Mesenchymal stem cell (in vitro differentiated cells and primary cell): ENCODE measurements at regions not wholly inside any gene's neighbourhood (a gene's known extent, or its start where the extent isn't known, plus 50 kb on each side); places are given as distances from the start of the nearest gene placed in this dataset.

Source experiments
- DNase-seq: peaks from one replicate; pipeline ENCODE4 v3.0.0-alpha.2; 2013
- H2AFZ ChIP-seq: one replicate; pipeline ENCODE4 v1.6.1; 2013; ENCODE audit warnings: low read depth, mild to moderate bottlenecking, control low read depth, inconsistent platforms, low read length, moderate library complexity
- H2AK5ac ChIP-seq: 2 replicates; pipeline ENCODE4 v1.6.1; 2013; ENCODE audit warnings: low read length, moderate library complexity, mild to moderate bottlenecking, inconsistent platforms; ENCODE audit not compliant: severe bottlenecking
- H2BK120ac ChIP-seq: one replicate; pipeline ENCODE4 v1.6.1; 2013; ENCODE audit warnings: low read depth, mild to moderate bottlenecking, inconsistent platforms, low read length, moderate library complexity
- H2BK12ac ChIP-seq, 2 experiments: one replicate each; pipeline ENCODE4 v1.6.1; 2013; ENCODE audit warnings: inconsistent platforms in 2 of 2, low read length in 2 of 2, mild to moderate bottlenecking in 2 of 2, moderate library complexity in 2 of 2, control low read depth in 1 of 2
- H2BK15ac ChIP-seq: one replicate; pipeline ENCODE4 v1.6.1; 2013; ENCODE audit warnings: mild to moderate bottlenecking, low read depth, inconsistent platforms; ENCODE audit not compliant: poor library complexity, severe bottlenecking
- H2BK5ac ChIP-seq: 2 replicates; pipeline ENCODE4 v1.6.1; 2013; ENCODE audit warnings: low read depth, mild to moderate bottlenecking, low read length, control low read depth, inconsistent platforms; ENCODE audit not compliant: poor library complexity, severe bottlenecking
- H3K14ac ChIP-seq, 2 experiments: one replicate each; pipeline ENCODE4 v1.6.1; 2013; ENCODE audit warnings: inconsistent platforms in 2 of 2, low read length in 2 of 2, control low read depth in 1 of 2, mild to moderate bottlenecking in 1 of 2, moderate library complexity in 1 of 2
- H3K18ac ChIP-seq, 2 experiments: one replicate each; pipeline ENCODE4 v1.6.1; 2013; ENCODE audit warnings: inconsistent platforms in 2 of 2, low read length in 2 of 2, control low read depth in 1 of 2, low read depth in 1 of 2, mild to moderate bottlenecking in 1 of 2
- H3K23ac ChIP-seq, 2 experiments: one replicate each; pipeline ENCODE4 v1.6.1; 2013; ENCODE audit warnings: inconsistent platforms in 2 of 2, low read length in 2 of 2, mild to moderate bottlenecking in 2 of 2, moderate library complexity in 2 of 2, control low read depth in 1 of 2
- H3K27ac ChIP-seq: 2 replicates; pipeline ENCODE4 v1.5.1; 2013; ENCODE audit warnings: mild to moderate bottlenecking, moderate library complexity, low read length, control low read depth, inconsistent platforms; ENCODE audit not compliant: poor library complexity, severe bottlenecking
- H3K27me3 ChIP-seq, 2 experiments: 2 replicates each; pipeline versions ENCODE4 v1.6.1 to v1.7.0; 2013; ENCODE audit warnings: low read length in 2 of 2, mild to moderate bottlenecking in 2 of 2, moderate library complexity in 2 of 2, control low read depth in 1 of 2, inconsistent platforms in 1 of 2; ENCODE audit not compliant: control insufficient read depth in 1 of 2, insufficient read depth in 1 of 2
- H3K36me3 ChIP-seq, 2 experiments: 2 replicates each; pipeline versions ENCODE4 v1.6.1 to v1.7.0; 2013; ENCODE audit warnings: low read length in 2 of 2, control low read depth in 1 of 2, inconsistent platforms in 1 of 2, low read depth in 1 of 2, mild to moderate bottlenecking in 1 of 2; ENCODE audit not compliant: insufficient read depth in 2 of 2, control insufficient read depth in 1 of 2
- H3K4ac ChIP-seq, 2 experiments: one replicate each; pipeline ENCODE4 v1.6.1; 2013; ENCODE audit warnings: inconsistent platforms in 2 of 2, low read length in 2 of 2, mild to moderate bottlenecking in 2 of 2, moderate library complexity in 2 of 2, control low read depth in 1 of 2, low read depth in 1 of 2
- H3K4me1 ChIP-seq: 2 replicates; pipeline ENCODE4 v1.6.1; 2013; ENCODE audit warnings: low read depth, low read length, control low read depth; ENCODE audit not compliant: control insufficient read depth, insufficient read depth
- H3K4me2 ChIP-seq: 2 replicates; pipeline ENCODE4 v1.6.1; 2013; ENCODE audit warnings: low read length, mild to moderate bottlenecking, inconsistent platforms; ENCODE audit not compliant: poor library complexity, severe bottlenecking
- H3K4me3 ChIP-seq, 2 experiments: 2 replicates each; pipeline versions ENCODE4 v1.5.1 to v1.7.0; 2013; ENCODE audit warnings: low read length in 2 of 2, mild to moderate bottlenecking in 2 of 2, control low read depth in 1 of 2, low read depth in 1 of 2; ENCODE audit not compliant: insufficient read depth in 1 of 2
- H3K79me1 ChIP-seq: replicated peaks from 2 replicates; pipeline ENCODE4 v1.6.1; 2013; ENCODE audit warnings: mild to moderate bottlenecking, control low read depth, low read length, inconsistent platforms; ENCODE audit not compliant: poor library complexity, severe bottlenecking
- H3K9ac ChIP-seq: 2 replicates; pipeline ENCODE4 v1.7.0; 2013; ENCODE audit warnings: mild to moderate bottlenecking, low read length, moderate library complexity
- H3K9me3 ChIP-seq: 2 replicates; pipeline ENCODE4 v1.7.0; 2013; ENCODE audit warnings: mild to moderate bottlenecking, low read length; ENCODE audit not compliant: control insufficient read depth
- H4K8ac ChIP-seq: one replicate; pipeline ENCODE4 v1.6.1; 2013; ENCODE audit warnings: inconsistent platforms, mild to moderate bottlenecking, low read length, moderate library complexity
- H4K91ac ChIP-seq: one replicate; pipeline ENCODE4 v1.6.1; 2013; ENCODE audit warnings: mild to moderate bottlenecking, low read length, inconsistent platforms
- WGBS: methylation state at CpG from one replicate; pipeline ENCODE4 v1.1.7; 2013; ENCODE audit warnings: mixed read lengths; 5-methylcytosine and 5-hydroxymethylcytosine counted together

DNA sequence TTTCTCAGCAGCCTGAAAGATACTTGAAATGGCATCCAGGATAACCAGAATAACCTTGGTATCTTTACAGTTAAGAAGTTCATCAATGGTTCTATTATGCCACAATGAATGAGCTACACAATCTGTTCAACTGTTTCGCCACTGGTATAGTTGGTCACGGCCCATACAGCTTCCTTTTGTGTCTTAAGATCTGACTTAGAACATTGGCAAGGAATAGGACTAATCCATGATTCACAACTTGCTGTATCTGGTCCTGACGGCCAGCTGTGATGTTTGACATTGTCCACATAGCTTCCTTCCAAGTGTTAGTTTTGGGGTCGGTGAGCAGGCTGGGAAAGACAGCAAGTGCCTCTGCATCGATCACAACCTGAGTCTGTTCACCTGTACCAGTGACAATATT lies 113.3 kb upstream of the RAD23B start:
- H3K27ac ChIP-seq, result no peak overlapping the region
- no peak overlapping the region for H2BK15ac ChIP-seq
- peaks cover 3% of the 10 kb centered on the region for H3K4me1 ChIP-seq
- no peaks in the 10 kb centered on the region for H3K79me1 ChIP-seq
- no peak overlapping the region for H3K23ac ChIP-seq
- H3K18ac ChIP-seq, result no peak overlapping the region
- H3K14ac ChIP-seq, result no peak overlapping the region
- 88% methylated on average over 5 of the region's 5 CpGs for WGBS
- no peak overlapping the region for H4K8ac ChIP-seq
- no peaks in the 10 kb centered on the region for H3K27me3 ChIP-seq
- no peak overlapping the region for H3K4me2 ChIP-seq
- H3K4me3 ChIP-seq, result no peak overlapping the region
- H2AFZ ChIP-seq, result no peak overlapping the region
- H3K9ac ChIP-seq, result no peak overlapping the region
- no peak overlapping the region for H2AK5ac ChIP-seq
- no peak overlapping the region for H2BK5ac ChIP-seq
- no peak for DNase-seq
- H2BK12ac ChIP-seq, result no peak overlapping the region
- H2BK120ac ChIP-seq, result no peak overlapping the region
- H3K9me3 ChIP-seq, result no peaks in the 10 kb centered on the region
- no peak overlapping the region for H4K91ac ChIP-seq
- no peak overlapping the region for H3K4ac ChIP-seq
- no peaks in the 10 kb centered on the region for H3K36me3 ChIP-seq

DNA sequence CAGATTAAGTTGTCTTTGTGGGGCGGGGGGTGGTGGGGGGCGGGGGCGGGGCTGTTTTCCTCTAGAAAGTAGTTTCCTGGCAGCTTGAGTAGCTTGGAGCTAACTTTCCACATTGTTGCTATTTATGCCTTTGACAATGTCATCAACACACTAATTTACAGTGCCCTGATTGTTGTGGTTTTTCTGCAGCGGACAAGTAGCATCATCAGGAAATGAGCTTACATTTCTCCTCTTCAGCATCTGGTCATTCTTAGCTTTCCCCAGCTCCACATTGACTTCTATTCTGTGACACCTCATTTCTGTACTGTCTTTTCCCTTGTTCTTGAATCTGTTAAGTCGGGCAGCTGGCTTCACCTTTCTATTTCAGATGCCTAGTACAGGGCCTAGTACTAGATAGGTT lies 112.3 kb upstream of the RAD23B start:
- Histone ChIP-seq H2AK5ac (no peak overlapping the region), H2BK12ac (no peak overlapping the region), H3K27ac (no peak overlapping the region), H3K4me1 (peaks cover 4% of the 10 kb centered on the region), H3K4me3 (no peak overlapping the region), H3K9ac (no peak overlapping the region), H2BK5ac (no peak overlapping the region), H2BK120ac (no peak overlapping the region), H2BK15ac (no peak overlapping the region), H4K8ac (no peak overlapping the region), H3K4ac (no peak overlapping the region), H3K27me3 (no peaks in the 10 kb centered on the region), H3K23ac (no peak overlapping the region), H3K18ac (no peak overlapping the region), H2AFZ (no peak overlapping the region), H3K36me3 (no peaks in the 10 kb centered on the region), H3K4me2 (no peak overlapping the region), H4K91ac (no peak overlapping the region), H3K14ac (no peak overlapping the region), H3K79me1 (no peaks in the 10 kb centered on the region), H3K9me3 (no peaks in the 10 kb centered on the region)
- WGBS, result 50% methylated on average over 1 of the region's 5 CpGs
- DNase-seq, result no peak

DNA sequence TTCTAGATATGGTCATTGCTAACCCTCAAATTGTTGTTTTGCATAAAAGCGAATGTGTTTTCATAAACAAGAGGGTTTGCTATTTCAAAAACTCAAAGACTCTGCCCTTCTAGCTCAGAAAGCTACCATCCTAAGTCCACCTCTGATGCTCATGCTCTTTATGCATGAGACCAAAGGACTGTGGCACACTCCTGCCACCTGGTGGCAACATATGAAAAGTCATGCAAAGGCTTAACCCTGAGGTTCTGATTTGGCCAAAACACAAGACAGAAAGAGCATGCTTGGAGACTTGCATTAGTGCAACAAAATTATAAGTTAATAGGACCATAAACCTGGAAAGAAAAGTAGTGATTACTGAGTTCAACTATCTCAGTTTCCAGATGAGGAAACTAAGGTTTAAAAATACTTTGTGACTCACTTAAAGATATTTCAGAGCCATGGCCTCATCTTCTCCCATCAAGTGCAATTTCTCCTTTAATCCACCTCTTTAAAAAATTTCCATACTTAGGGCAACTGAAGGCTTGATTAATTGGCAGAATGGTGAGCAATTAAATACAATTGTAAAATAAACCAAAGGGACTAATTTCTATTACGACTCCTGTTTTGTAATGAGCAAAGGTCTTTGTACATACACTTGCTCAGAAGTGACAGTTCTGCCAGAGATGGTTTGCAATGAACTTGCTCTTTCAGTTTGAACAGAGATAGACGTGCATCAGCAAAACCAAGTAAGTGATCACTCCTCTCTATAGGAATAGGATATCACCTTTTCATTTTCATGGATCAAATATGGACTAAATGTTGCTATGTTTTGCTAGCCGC lies 110.7 kb upstream of the RAD23B start:
- H2BK5ac ChIP-seq, result no peak overlapping the region

DNA sequence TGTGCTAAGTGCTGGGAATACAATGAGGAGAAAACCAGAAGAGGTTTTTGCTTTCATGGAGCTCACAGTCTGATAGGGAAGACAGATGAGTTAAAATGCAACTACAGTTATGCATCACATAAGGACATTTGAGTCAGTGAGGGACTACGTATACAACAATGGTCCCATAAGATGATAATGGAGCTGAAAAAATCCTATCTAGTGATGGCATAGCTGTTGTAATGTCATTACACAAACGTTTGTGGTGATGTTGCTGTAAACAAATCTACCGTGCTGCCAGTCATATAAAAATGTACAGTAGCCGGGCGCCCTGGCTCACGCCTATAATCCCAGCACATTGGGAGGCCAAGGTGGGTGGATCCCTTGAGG lies 110.1 kb upstream of the RAD23B start:
- no peak overlapping the region for H2AK5ac ChIP-seq
- H3K18ac ChIP-seq, result no peak overlapping the region
- H3K27me3 ChIP-seq, result no peaks in the 10 kb centered on the region
- H3K27ac ChIP-seq, result no peak overlapping the region
- no peaks in the 10 kb centered on the region for H3K36me3 ChIP-seq
- no peak overlapping the region for H2BK5ac ChIP-seq
- no peak overlapping the region for H3K4me3 ChIP-seq
- no peak overlapping the region for H4K8ac ChIP-seq
- H4K91ac ChIP-seq, result no peak overlapping the region
- no peak overlapping the region for H2BK12ac ChIP-seq
- no peak overlapping the region for H3K4ac ChIP-seq
- no peak overlapping the region for H2BK15ac ChIP-seq
- DNase-seq, result no peak
- WGBS, result 60% methylated on average over 6 of the region's 6 CpGs
- H3K23ac ChIP-seq, result no peak overlapping the region
- no peak overlapping the region for H3K14ac ChIP-seq
- no peak overlapping the region for H3K9ac ChIP-seq
- H3K4me1 ChIP-seq, result peaks cover 7% of the 10 kb centered on the region
- no peaks in the 10 kb centered on the region for H3K79me1 ChIP-seq
- H3K4me2 ChIP-seq, result no peak overlapping the region
- no peak overlapping the region for H2AFZ ChIP-seq
- no peaks in the 10 kb centered on the region for H3K9me3 ChIP-seq
- H2BK120ac ChIP-seq, result no peak overlapping the region

More for the DNA sequence above, 110.7 kb upstream of the RAD23B start:
- H3K36me3 ChIP-seq, result no peaks in the 10 kb centered on the region
- no peak overlapping the region for H3K4ac ChIP-seq
- H2BK120ac ChIP-seq, result no peak overlapping the region
- H2AK5ac ChIP-seq, result no peak overlapping the region
- H2BK15ac ChIP-seq, result no peak overlapping the region
- H3K23ac ChIP-seq, result no peak overlapping the region
- H3K27ac ChIP-seq, result no peak overlapping the region
- DNase-seq, result peak; percentile 81
- no peaks in the 10 kb centered on the region for H3K27me3 ChIP-seq
- H4K91ac ChIP-seq, result no peak overlapping the region
- H3K79me1 ChIP-seq, result no peaks in the 10 kb centered on the region
- H2AFZ ChIP-seq, result no peak overlapping the region
- H3K9ac ChIP-seq, result no peak overlapping the region
- no peaks in the 10 kb centered on the region for H3K9me3 ChIP-seq
- no peak overlapping the region for H3K4me2 ChIP-seq
- H3K18ac ChIP-seq, result no peak overlapping the region
- no peak overlapping the region for H2BK12ac ChIP-seq
- H3K14ac ChIP-seq, result no peak overlapping the region
- H3K4me1 ChIP-seq, result peaks cover 5% of the 10 kb centered on the region
- no peak overlapping the region for H4K8ac ChIP-seq
- WGBS, result 64% methylated on average over 3 of the region's 4 CpGs
- no peak overlapping the region for H3K4me3 ChIP-seq
